ENCODE measurements at regions not wholly inside any gene's neighbourhood (a gene's known extent, or its start where the extent isn't known, plus 50 kb on each side); places are given as distances from the start of the nearest gene placed in this dataset.

DNA sequence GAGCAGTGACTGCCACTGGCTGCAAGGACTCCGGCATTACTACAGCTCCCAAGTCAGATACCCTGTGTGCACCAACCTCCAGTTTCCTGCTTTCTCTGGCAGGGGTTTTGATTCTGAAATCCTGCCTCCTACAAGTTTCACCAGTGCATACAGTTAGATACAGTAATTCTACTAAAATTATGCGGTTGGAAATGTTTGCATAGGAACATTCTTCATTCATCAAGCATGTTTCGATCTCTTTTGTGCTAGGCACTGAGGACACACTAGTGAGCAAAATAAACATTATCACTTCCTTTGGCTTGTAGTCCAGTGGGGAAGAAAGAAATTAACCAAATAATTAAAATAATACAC lies 152.2 kb downstream of the TMEM167A start:
- DNase-seq (ENCODE audit: low spot score), result no peak
- 82% methylated on average over 3 of the region's 3 CpGs for WGBS
- Histone ChIP-seq H3K4me1 (ENCODE audit: control insufficient read depth in 4 of 4, insufficient read depth in 4 of 4, low read length in 3 of 4) (no peaks in the 10 kb centered on the region), H3K27ac (ENCODE audit: low read depth in 1 of 2, low read length in 2 of 2) (no peak overlapping the region), H3K9me3 (ENCODE audit: control insufficient read depth in 4 of 4, low read length in 3 of 4) (no peaks in the 10 kb centered on the region), H3K9ac (ENCODE audit: low read depth in 1 of 2, low read length in 2 of 2) (no peak overlapping the region), H3K27me3 (ENCODE audit: control insufficient read depth in 4 of 4, insufficient read depth in 4 of 4, low read length in 3 of 4) (peaks cover 0 to 3% (median 0%) of the 10 kb centered on the region in 4 donors), H3K36me3 (ENCODE audit: control insufficient read depth in 4 of 4, insufficient read depth in 3 of 4, low read depth in 1 of 4, low read length in 3 of 4) (no peaks in the 10 kb centered on the region), H3K4me3 (ENCODE audit: low read depth in 1 of 3, low read length in 3 of 3) (no peak overlapping the region)
- TF ChIP-seq RXRA (IDR thresholded peaks at IDR 0.05), result no peak
- TF ChIP-seq FOXA1 (IDR thresholded peaks at IDR 0.05), result no peak
- TF ChIP-seq ZBTB33 (IDR thresholded peaks at IDR 0.05), result no peak
- TF ChIP-seq HNF4G (IDR thresholded peaks at IDR 0.05), result no peak
- TF ChIP-seq SP1 (IDR thresholded peaks at IDR 0.05), result no peak
- TF ChIP-seq, protein P1, sequence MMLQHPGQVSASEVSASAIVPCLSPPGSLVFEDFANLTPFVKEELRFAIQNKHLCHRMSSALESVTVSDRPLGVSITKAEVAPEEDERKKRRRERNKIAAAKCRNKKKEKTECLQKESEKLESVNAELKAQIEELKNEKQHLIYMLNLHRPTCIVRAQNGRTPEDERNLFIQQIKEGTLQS (IDR thresholded peaks at IDR 0.05), result no peak
- TF ChIP-seq NR2F2 (IDR thresholded peaks at IDR 0.05), result no peak
- TF ChIP-seq EGR1 (IDR thresholded peaks at IDR 0.05; ENCODE audit: low read depth in 2 of 2), result no peak
- TF ChIP-seq, protein P2, sequence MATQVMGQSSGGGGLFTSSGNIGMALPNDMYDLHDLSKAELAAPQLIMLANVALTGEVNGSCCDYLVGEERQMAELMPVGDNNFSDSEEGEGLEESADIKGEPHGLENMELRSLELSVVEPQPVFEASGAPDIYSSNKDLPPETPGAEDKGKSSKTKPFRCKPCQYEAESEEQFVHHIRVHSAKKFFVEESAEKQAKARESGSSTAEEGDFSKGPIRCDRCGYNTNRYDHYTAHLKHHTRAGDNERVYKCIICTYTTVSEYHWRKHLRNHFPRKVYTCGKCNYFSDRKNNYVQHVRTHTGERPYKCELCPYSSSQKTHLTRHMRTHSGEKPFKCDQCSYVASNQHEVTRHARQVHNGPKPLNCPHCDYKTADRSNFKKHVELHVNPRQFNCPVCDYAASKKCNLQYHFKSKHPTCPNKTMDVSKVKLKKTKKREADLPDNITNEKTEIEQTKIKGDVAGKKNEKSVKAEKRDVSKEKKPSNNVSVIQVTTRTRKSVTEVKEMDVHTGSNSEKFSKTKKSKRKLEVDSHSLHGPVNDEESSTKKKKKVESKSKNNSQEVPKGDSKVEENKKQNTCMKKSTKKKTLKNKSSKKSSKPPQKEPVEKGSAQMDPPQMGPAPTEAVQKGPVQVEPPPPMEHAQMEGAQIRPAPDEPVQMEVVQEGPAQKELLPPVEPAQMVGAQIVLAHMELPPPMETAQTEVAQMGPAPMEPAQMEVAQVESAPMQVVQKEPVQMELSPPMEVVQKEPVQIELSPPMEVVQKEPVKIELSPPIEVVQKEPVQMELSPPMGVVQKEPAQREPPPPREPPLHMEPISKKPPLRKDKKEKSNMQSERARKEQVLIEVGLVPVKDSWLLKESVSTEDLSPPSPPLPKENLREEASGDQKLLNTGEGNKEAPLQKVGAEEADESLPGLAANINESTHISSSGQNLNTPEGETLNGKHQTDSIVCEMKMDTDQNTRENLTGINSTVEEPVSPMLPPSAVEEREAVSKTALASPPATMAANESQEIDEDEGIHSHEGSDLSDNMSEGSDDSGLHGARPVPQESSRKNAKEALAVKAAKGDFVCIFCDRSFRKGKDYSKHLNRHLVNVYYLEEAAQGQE (IDR thresholded peaks at IDR 0.05), result no peak
- no peak for TF ChIP-seq HNF4A (conservative IDR thresholded peaks at IDR 0.05)
- TF ChIP-seq JUND (IDR thresholded peaks at IDR 0.05), result no peak
- no peak for TF ChIP-seq GABPA (IDR thresholded peaks at IDR 0.05 in 1 of 2, conservative IDR thresholded peaks at IDR 0.05 in 1 of 2)
- no peak for TF ChIP-seq TAF1 (conservative IDR thresholded peaks at IDR 0.05)
- no peak for TF ChIP-seq CTCF (IDR thresholded peaks at IDR 0.05; ENCODE audit: low read depth, low read length, missing input control)
- no peak for TF ChIP-seq RAD21 (IDR thresholded peaks at IDR 0.05)
- TF ChIP-seq MAX (IDR thresholded peaks at IDR 0.05), result no peak
- no peak for TF ChIP-seq FOXA2 (IDR thresholded peaks at IDR 0.05)
- no peak for TF ChIP-seq YY1 (IDR thresholded peaks at IDR 0.05)
